BJ (cell line): ENCODE measurements at regions not wholly inside any gene's neighbourhood (a gene's known extent, or its start where the extent isn't known, plus 50 kb on each side); places are given as distances from the start of the nearest gene placed in this dataset.

Experiments
- CTCF ChIA-PET: fragments of 350-600 bp; formaldehyde crosslinking; extraction: SDS; loops from one replicate; lab custom pipeline; 2021; ENCODE audit warnings: antibody characterized with exemption, inconsistent platforms; lab: Yijun Ruan, JAX
- POLR2A ChIA-PET: fragments of 300-600 bp; sonication (Branson Sonifier 250); formaldehyde crosslinking; extraction: SDS; loops from one replicate; lab custom pipeline; 2021; ENCODE audit warnings: antibody characterized with exemption; lab: Charles Lee
- DNase-seq: peaks from one replicate; pipeline ENCODE4 v3.0.0-alpha.2; 2011; ENCODE audit warnings: low read depth
- H3K27me3 ChIP-seq: 2 replicates; pipeline ENCODE4 v1.6.0; 2011; ENCODE audit warnings: low read length; ENCODE audit not compliant: control insufficient read depth, insufficient read depth
- H3K36me3 ChIP-seq: 2 replicates; pipeline ENCODE4 v1.5.1; 2011; ENCODE audit warnings: low read length; ENCODE audit not compliant: control insufficient read depth, insufficient read depth
- H3K4me3 ChIP-seq: 2 replicates; pipeline ENCODE4 v1.5.1; 2011; ENCODE audit warnings: low read depth, mild to moderate bottlenecking, control low read depth, low read length
- TF ChIP-seq, protein P1 (sequence below): IDR thresholded peaks from 2 replicates; pipeline ENCODE4 v1.5.1; 2011; ENCODE audit warnings: low read depth, mild to moderate bottlenecking, control low read depth, inconsistent platforms, low read length, moderate library complexity; ENCODE audit not compliant: insufficient read depth

GRCh38 chr6:149267513-149268043 is 49.9 kb upstream of the TAB2 start:
- CTCF ChIA-PET, result interaction anchor here (2.1 kb wide), 1 partner anchor 10 kb away, joined by 5 read pairs; no protein-coding TSS in a partner anchor
- Histone ChIP-seq H3K36me3 (no peaks in the 10 kb centered on the region), H3K27me3 (peaks cover 10% of the 10 kb centered on the region), H3K4me3 (no peak overlapping the region)
- TF ChIP-seq, protein P1, sequence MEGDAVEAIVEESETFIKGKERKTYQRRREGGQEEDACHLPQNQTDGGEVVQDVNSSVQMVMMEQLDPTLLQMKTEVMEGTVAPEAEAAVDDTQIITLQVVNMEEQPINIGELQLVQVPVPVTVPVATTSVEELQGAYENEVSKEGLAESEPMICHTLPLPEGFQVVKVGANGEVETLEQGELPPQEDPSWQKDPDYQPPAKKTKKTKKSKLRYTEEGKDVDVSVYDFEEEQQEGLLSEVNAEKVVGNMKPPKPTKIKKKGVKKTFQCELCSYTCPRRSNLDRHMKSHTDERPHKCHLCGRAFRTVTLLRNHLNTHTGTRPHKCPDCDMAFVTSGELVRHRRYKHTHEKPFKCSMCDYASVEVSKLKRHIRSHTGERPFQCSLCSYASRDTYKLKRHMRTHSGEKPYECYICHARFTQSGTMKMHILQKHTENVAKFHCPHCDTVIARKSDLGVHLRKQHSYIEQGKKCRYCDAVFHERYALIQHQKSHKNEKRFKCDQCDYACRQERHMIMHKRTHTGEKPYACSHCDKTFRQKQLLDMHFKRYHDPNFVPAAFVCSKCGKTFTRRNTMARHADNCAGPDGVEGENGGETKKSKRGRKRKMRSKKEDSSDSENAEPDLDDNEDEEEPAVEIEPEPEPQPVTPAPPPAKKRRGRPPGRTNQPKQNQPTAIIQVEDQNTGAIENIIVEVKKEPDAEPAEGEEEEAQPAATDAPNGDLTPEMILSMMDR, result no peak
- no peak for DNase-seq
- POLR2A ChIA-PET, result interaction anchor here (0.5 kb wide), 1 partner anchor 65 kb away, joined by 3 read pairs; no protein-coding TSS in a partner anchor
